ENCODE measurements at regions not wholly inside any gene's neighbourhood (a gene's known extent, or its start where the extent isn't known, plus 50 kb on each side); places are given as distances from the start of the nearest gene placed in this dataset.

- no peak for TF ChIP-seq ZNF142 (CRISPR knock-in tag; IDR thresholded peaks at IDR 0.05)
- no peak for TF ChIP-seq ZNF296 (CRISPR knock-in tag; conservative IDR thresholded peaks at IDR 0.05)
- TF ChIP-seq MXI1 (IDR thresholded peaks at IDR 0.05; ENCODE audit: borderline replicate concordance, low read depth, low read length), result no peak
- TF ChIP-seq ZNF24 (IDR thresholded peaks at IDR 0.05), result no peak
- no peak for TF ChIP-seq ZNF776 (CRISPR knock-in tag; IDR thresholded peaks at IDR 0.05)
- no peak for TF ChIP-seq HOXD1 (CRISPR knock-in tag; IDR thresholded peaks at IDR 0.05)
- TF ChIP-seq ZIK1 (CRISPR knock-in tag; IDR thresholded peaks at IDR 0.05; ENCODE audit: borderline replicate concordance, low read depth), result no peak
Observed at GRCh38 chr5:125064621-125065438, 318.4 kb upstream of the ZNF608 start (continued).

- Histone ChIP-seq H3K4me1 (ENCODE audit: insufficient read depth, low read length) (no peaks in the 10 kb centered on the region), H3K36me3 (replicated peaks in 1 of 2; ENCODE audit: control insufficient read depth in 1 of 2, insufficient read depth in 2 of 2, low read length in 2 of 2) (no peaks in the 10 kb centered on the region), H3K4me2 (ENCODE audit: low read depth, low read length) (no peak overlapping the region), H3K9me3 (ENCODE audit: low read length) (no peaks in the 10 kb centered on the region; the same call in 1 of the 2 replicates), H3K79me2 (ENCODE audit: insufficient read depth, low read length) (no peaks in the 10 kb centered on the region), H4K20me1 (ENCODE audit: insufficient read depth, low read length) (no peaks in the 10 kb centered on the region), H3K27me3 (ENCODE audit: control insufficient read depth in 1 of 2, insufficient read depth in 2 of 2, low read length in 2 of 2) (no peaks in the 10 kb centered on the region), H2AFZ (ENCODE audit: low read length) (no peak overlapping the region), H3K27ac (ENCODE audit: extremely low read length, insufficient read depth, low read length) (no peak overlapping the region), H3K4me3 (replicated peaks in 1 of 3; ENCODE audit: insufficient read depth in 1 of 3, low read depth in 2 of 3, low read length in 3 of 3) (no peak overlapping the region), H3K9ac (ENCODE audit: insufficient read depth, low read depth, low read length) (no peak overlapping the region)
- in situ Hi-C loops (cut with HindIII; ENCODE audit: extremely low pct_ligation_motif_present, low pct_unique_long_range_greater_than_20kb) (no loop called here), intact Hi-C loops (cut with micrococcal nuclease; ENCODE audit: unreplicated experiment) (no loop called here)
- DNase-seq (ENCODE audit: low spot score) (no peak), ATAC-seq (no peak), FAIRE-seq (no peak)
- BruUV-seq (replicated peaks), result no TSS peak
- 24% methylated on average over 2 of the region's 2 CpGs for WGBS (ENCODE audit: low lambda C conversion rate)
- ChIA-PET CTCF (ENCODE audit: low intra/inter-chr PET ratio, low total read pairs) (no interaction called here), POLR2A (no interaction called here)
- no peak for TF ChIP-seq ZSCAN9 (CRISPR knock-in tag; IDR thresholded peaks at IDR 0.05; ENCODE audit: borderline replicate concordance)
- no peak for TF ChIP-seq ZNF251 (CRISPR knock-in tag; IDR thresholded peaks at IDR 0.05)
Observed at GRCh38 chr5:125065741-125066140, 319.3 kb upstream of the ZNF608 start.

All from HepG2 (cell line).